HG03103 (cell line): ENCODE measurements at regions not wholly inside any gene's neighbourhood (a gene's known extent, or its start where the extent isn't known, plus 50 kb on each side); places are given as distances from the start of the nearest gene placed in this dataset.
"Not testable (repeated sequence)": the region's sequence is repeated elsewhere in the genome, so short reads cannot be mapped to it uniquely, and the experiment has no call there.

Experiments used
- ATAC-seq: cut with Tn5 transposase; IDR thresholded peaks from one replicate; pipeline ENCODE4 v1.9.1; 2021; ENCODE audit warnings: low read depth; ENCODE audit not compliant: unreplicated experiment

DNA sequence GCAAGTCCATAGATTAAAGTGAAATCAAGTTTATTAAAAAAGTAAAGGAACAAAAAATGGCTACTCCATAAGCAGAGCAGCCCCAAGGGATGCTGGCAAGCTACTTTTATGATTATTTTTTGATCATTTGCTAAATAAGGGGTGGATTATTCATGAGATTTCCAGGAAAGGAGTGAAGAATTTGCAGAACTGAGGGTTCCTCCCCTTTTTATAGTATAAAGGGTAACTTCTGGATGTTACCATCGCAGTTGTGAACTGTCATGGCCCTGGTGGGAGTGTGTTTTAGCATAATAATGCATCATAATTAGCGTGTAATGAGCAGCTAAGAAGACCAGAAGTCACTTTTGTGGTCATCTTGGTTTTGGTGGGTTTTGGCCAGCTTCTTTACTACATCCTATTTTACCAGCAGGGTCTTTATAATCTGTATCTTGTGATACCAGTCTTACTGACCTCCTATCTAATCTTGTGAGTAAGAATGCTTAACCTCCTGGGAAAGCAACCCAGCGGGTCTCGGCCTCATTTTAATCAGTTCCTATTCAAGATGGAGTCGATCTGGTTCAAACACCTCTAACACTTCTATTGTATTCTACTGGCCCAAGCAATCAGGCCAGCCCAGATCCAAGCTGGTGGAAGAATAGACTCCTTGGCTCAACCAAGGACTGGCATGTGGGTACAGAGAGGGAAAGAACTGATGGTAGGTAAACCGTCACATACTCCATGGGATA is 87.9 kb upstream of the NPSR1 start:
- no peak for ATAC-seq

DNA sequence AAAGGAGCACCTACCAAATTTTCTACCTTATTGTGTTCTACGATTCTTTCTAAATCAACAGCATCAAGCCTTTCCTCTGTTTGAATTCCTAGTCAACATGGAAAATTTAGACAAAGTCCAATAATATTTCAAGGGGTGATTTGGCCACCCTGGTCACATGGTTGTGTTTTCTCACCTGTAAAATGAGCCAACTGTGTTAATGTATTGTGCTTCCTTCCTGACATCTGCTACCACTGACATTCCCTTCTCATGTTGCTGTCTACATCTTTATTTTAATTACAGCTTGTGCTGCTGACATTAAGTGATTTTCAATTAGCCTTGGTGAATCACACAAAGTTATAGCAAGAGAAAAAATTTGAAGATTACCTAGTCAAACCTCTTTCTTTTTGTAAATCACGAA is 83.0 kb upstream of the NPSR1 start:
- no peak for ATAC-seq

DNA sequence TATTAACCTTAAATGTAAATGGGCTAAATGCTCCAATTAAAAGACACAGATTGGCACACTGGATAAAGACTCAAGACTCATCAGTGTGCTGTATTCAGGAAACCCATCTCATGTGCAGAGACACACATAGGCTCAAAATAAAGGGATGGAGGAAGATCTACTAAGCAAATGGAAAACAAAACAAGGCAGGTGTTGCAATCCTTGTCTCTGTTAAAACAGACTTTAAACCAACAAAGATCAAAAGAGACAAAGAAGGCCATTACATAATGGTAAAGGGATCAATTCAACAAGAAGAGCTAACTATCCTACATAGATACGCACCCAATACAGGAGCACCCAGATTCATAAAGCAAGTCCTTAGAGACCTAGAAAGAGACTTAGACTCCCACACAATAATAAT is 80.1 kb upstream of the NPSR1 start:
- ATAC-seq: not testable (repeated sequence)

DNA sequence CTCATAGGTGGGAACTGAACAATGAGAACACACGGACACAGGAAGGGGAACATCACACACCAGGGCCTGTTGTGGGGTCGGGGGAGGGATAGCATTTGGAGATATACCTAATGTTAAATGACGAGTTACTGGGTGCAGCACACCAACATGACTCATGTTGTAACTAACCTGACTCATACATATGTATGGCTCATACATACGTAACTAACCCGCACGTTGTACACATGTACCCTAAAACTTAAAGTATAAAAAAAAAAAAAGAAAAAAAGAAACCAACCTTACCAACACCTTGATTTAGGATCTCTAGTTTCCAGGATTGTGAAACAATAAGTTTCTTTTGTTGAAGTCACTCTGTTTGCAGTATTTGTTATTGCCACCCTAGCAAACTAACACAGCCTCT is 76.3 kb upstream of the NPSR1 start:
- not testable (repeated sequence) for ATAC-seq

DNA sequence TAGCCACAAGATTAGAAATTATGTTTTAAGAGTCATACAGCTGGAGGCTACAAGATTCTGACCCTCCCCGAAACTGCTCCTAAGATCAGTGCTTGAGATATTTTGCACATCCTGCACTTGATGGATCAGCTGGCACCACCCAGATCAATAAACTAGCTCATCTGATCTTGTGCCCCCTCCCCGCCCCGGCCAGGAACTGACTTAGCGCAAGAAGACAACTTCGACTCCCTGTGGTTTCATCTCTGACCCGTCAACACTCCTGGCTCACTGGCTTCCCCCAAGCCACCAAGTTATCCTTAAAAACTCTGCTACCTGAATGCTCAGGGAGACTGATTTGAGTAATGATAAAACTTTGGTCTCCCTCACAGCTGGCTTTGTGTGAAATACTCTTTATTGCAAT is 73.5 kb upstream of the NPSR1 start:
- ATAC-seq: no peak

DNA sequence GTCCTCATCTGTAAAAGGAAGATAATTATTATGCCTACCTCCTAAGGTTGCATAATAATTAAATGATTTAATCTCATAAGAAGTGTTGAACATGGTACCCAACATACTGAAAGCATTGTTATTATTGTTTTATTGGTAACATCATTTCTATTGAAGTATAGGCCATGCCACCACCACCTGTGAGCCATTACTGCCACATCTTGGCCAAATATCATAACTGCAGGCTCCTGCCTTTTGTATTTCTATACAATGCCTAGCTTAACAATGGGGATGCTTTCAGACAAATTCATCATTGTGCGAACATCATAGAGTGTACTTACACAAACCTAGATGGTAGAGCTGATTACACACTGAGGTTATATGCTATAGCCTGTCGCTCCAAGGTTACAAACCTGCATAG is 61.1 kb upstream of the NPSR1 start:
- ATAC-seq: no peak

DNA sequence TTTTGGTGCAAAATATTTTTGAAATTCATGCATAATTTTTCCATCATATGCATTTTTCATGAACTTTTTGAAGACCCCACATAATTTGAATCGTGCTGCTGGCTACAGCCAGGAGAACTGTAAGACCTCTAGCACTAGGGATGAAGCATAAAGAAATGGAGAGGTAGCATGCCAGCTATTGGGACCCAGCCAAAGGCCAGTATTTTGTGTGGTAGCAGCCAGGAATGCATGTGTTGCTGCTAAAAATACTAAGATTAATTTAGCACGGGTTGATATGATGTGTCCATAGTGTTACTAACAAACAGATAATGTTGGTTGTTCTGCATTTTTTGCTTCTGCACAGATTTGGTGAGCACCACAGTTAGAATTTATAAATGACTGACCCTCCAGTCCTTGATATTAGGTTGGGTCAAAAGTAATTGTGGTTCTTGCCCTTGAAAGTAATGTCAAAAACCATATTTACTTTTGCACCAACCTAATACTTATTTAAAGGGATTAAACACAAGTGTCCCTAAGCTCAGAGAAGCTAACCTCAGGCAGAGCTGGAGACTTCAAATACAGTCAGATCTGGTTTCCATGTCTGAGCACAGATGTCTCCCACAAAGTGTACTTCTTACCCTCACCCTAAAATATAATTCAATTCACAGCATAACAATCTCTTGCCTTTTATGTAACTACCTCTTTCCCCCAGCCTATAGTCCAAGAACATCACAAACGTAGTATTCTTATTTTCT is 54.1 kb upstream of the NPSR1 start:
- no peak for ATAC-seq
